ENCODE measurements at regions not wholly inside any gene's neighbourhood (a gene's known extent, or its start where the extent isn't known, plus 50 kb on each side); places are given as distances from the start of the nearest gene placed in this dataset.

- H3K27ac Mint-ChIP-seq: no peak overlapping the region
- H3K4me3 Mint-ChIP-seq: no peak overlapping the region
- H3K36me3 Mint-ChIP-seq: no peaks in the 10 kb centered on the region
- no peaks in the 10 kb centered on the region for H3K4me1 ChIP-seq (ENCODE audit: control insufficient read depth, insufficient read depth, low read length, poor library complexity, severe bottlenecking)
- ATAC-seq (ENCODE audit: low read depth in 2 of 2) (no peak), DNase-seq (no peak)
- no peaks in the 10 kb centered on the region for H3K27me3 ChIP-seq (ENCODE audit: control insufficient read depth, insufficient read depth, low read length)
- H3K36me3 ChIP-seq (ENCODE audit: control insufficient read depth, insufficient read depth, low read length): no peaks in the 10 kb centered on the region
- H3K27me3 Mint-ChIP-seq: peaks cover 11% of the 10 kb centered on the region
- no peak overlapping the region for H3K27ac ChIP-seq (ENCODE audit: insufficient read depth, low read length, poor library complexity, severe bottlenecking)
- H3K4me1 Mint-ChIP-seq: peaks cover 0 to 6% (median 0%) of the 10 kb centered on the region in 4 donors
- no peaks in the 10 kb centered on the region for H3K9me3 ChIP-seq (ENCODE audit: control insufficient read depth in 2 of 2, low read length in 2 of 2)
- peaks cover 0 to 4% (median 0%) of the 10 kb centered on the region in 7 donors for H3K9me3 Mint-ChIP-seq
- no peak overlapping the region for H3K4me3 ChIP-seq (ENCODE audit: low read depth, low read length)
Measured at GRCh38 chr9:87805259-87805658, 77.4 kb upstream of the SPATA31E1 start.

DNA sequence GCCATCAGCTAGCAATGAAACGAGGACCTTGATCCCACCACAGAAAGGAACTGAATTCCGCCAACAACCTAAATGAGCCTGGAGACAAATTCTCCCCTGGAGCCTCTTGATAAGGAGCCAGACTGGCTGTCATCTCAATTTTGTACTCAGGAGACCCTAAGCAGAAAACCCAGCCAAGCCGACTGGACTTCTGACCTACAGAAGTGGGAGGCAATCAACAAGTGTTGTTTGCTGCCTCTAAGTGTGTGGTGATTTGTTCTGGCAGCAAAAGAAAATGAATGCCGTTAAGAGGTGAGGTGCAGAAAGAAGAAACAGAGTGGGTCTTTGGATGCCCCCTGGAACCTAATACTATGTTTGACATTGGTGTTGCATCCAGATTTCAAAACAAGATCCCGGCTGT, 72.7 kb upstream of the SPATA31E1 start:
- Mint-ChIP-seq H3K27ac (no peak overlapping the region), H3K36me3 (no peaks in the 10 kb centered on the region), H3K27me3 (peaks cover 11% of the 10 kb centered on the region), H3K4me3 (no peak overlapping the region), H3K4me1 (peaks cover 0 to 6% (median 4%) of the 10 kb centered on the region in 4 donors), H3K9me3 (peaks cover 0 to 4% (median 0%) of the 10 kb centered on the region in 7 donors)
- no peaks in the 10 kb centered on the region for H3K36me3 ChIP-seq (ENCODE audit: control insufficient read depth, insufficient read depth, low read length)
- no peaks in the 10 kb centered on the region for H3K4me1 ChIP-seq (ENCODE audit: control insufficient read depth, insufficient read depth, low read length, poor library complexity, severe bottlenecking)
- H3K9me3 ChIP-seq (ENCODE audit: control insufficient read depth in 2 of 2, low read length in 2 of 2): no peaks in the 10 kb centered on the region
- no peak overlapping the region for H3K27ac ChIP-seq (ENCODE audit: insufficient read depth, low read length, poor library complexity, severe bottlenecking)
- H3K4me3 ChIP-seq (ENCODE audit: low read depth, low read length): no peak overlapping the region
- H3K27me3 ChIP-seq (ENCODE audit: control insufficient read depth, insufficient read depth, low read length): no peaks in the 10 kb centered on the region
- ATAC-seq (ENCODE audit: low read depth in 2 of 2) (no peak), DNase-seq (no peak)

- Histone ChIP-seq H3K9me3 (ENCODE audit: control insufficient read depth in 2 of 2, low read length in 2 of 2) (no peaks in the 10 kb centered on the region), H3K27me3 (ENCODE audit: control insufficient read depth, insufficient read depth, low read length) (no peaks in the 10 kb centered on the region), H3K27ac (ENCODE audit: insufficient read depth, low read length, poor library complexity, severe bottlenecking) (no peak overlapping the region), H3K36me3 (ENCODE audit: control insufficient read depth, insufficient read depth, low read length) (no peaks in the 10 kb centered on the region), H3K4me3 (ENCODE audit: low read depth, low read length) (no peak overlapping the region), H3K4me1 (ENCODE audit: control insufficient read depth, insufficient read depth, low read length, poor library complexity, severe bottlenecking) (no peaks in the 10 kb centered on the region)
- ATAC-seq (ENCODE audit: low read depth in 2 of 2): no peak
- peaks cover 11% of the 10 kb centered on the region for H3K27me3 Mint-ChIP-seq
- no peaks in the 10 kb centered on the region for H3K36me3 Mint-ChIP-seq
- H3K4me1 Mint-ChIP-seq: peaks cover 0 to 6% (median 4%) of the 10 kb centered on the region in 4 donors
- no peak overlapping the region for H3K4me3 Mint-ChIP-seq
- peaks cover 0 to 4% (median 0%) of the 10 kb centered on the region in 7 donors for H3K9me3 Mint-ChIP-seq
- H3K27ac Mint-ChIP-seq: no peak overlapping the region
- no peak for DNase-seq
Measured at GRCh38 chr9:87810679-87811178, 71.9 kb upstream of the SPATA31E1 start.

DNA sequence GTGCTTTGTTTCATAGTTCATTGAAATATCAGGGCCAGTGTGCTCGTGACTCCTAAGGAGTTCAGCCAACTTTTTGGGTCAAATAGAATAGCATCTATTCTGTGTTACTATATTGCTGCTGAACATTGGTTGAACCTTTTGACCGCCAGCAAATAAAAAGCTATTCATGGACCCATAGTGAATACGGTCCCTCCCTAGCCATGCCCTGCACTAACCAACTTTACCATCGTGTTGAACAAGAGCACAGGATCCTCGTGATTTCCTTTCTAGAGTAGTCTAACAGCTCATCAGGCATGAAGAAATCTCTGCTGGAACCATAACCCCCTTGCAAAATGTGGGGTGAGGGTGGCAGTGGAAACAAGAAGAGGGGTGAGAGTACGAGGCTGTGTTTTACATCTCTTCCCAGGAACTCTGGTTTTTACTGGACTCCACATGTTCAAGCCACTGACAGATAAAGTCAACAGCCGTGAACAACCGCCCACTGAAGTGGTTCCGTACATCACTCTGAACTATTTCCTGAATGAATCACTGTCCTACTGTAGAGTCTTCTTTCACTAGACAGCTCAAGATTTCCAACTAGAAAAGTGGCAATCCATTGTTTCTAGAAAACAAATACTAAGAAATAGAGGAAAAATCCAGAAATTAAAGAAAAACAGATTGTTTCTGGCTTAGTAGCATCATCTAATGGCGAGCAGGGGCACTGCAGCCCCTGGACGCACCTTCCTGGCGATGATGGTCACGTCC, 70.1 kb upstream of the SPATA31E1 start:
- H3K4me3 ChIP-seq (ENCODE audit: low read depth, low read length): no peak overlapping the region
- DNase-seq: peak in 1 of 3 donors; percentile 8
- no peaks in the 10 kb centered on the region for H3K36me3 ChIP-seq (ENCODE audit: control insufficient read depth, insufficient read depth, low read length)
- H3K9me3 ChIP-seq (ENCODE audit: control insufficient read depth in 2 of 2, low read length in 2 of 2): no peaks in the 10 kb centered on the region
- H3K4me1 Mint-ChIP-seq: peaks cover 0 to 6% (median 4%) of the 10 kb centered on the region in 4 donors
- H3K4me3 Mint-ChIP-seq: peak overlapping the region in 1 of 4 donors; percentile 25
- no peak overlapping the region for H3K27ac Mint-ChIP-seq
- no peaks in the 10 kb centered on the region for H3K4me1 ChIP-seq (ENCODE audit: control insufficient read depth, insufficient read depth, low read length, poor library complexity, severe bottlenecking)
- ATAC-seq (ENCODE audit: low read depth in 2 of 2): no peak
- H3K9me3 Mint-ChIP-seq: peaks cover 0 to 4% (median 0%) of the 10 kb centered on the region in 7 donors
- peaks cover 12% of the 10 kb centered on the region for H3K27me3 Mint-ChIP-seq
- H3K27ac ChIP-seq (ENCODE audit: insufficient read depth, low read length, poor library complexity, severe bottlenecking): no peak overlapping the region
- H3K27me3 ChIP-seq (ENCODE audit: control insufficient read depth, insufficient read depth, low read length): no peaks in the 10 kb centered on the region
- H3K36me3 Mint-ChIP-seq: no peaks in the 10 kb centered on the region

DNA sequence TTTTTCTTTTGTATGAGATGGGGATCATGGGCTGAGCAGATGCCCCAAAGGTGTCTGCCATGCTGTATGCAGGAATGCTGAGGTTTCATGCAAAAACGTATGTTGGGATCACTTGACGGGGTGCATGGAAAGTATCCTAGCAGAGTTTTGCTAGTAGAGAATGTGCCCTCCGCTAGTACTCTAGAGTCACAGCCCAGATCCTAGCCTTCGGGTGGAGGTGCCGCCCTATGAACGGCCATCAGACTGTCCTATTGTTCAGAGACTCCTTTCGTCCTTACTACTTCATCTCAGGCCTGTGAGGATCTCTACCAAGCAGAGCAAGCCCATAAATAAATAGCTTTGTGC, 69.6 kb upstream of the SPATA31E1 start:
- no peak overlapping the region for H3K27ac Mint-ChIP-seq
- Histone ChIP-seq H3K27ac (ENCODE audit: insufficient read depth, low read length, poor library complexity, severe bottlenecking) (no peak overlapping the region), H3K4me3 (ENCODE audit: low read depth, low read length) (no peak overlapping the region), H3K36me3 (ENCODE audit: control insufficient read depth, insufficient read depth, low read length) (no peaks in the 10 kb centered on the region), H3K27me3 (ENCODE audit: control insufficient read depth, insufficient read depth, low read length) (no peaks in the 10 kb centered on the region), H3K9me3 (ENCODE audit: control insufficient read depth in 2 of 2, low read length in 2 of 2) (no peaks in the 10 kb centered on the region), H3K4me1 (ENCODE audit: control insufficient read depth, insufficient read depth, low read length, poor library complexity, severe bottlenecking) (no peaks in the 10 kb centered on the region)
- H3K27me3 Mint-ChIP-seq: peaks cover 12% of the 10 kb centered on the region
- peaks cover 0 to 6% (median 4%) of the 10 kb centered on the region in 4 donors for H3K4me1 Mint-ChIP-seq
- peaks cover 0 to under 1% (median 0%) of the 10 kb centered on the region in 7 donors for H3K9me3 Mint-ChIP-seq
- DNase-seq (no peak), ATAC-seq (ENCODE audit: low read depth in 2 of 2) (no peak)
- no peaks in the 10 kb centered on the region for H3K36me3 Mint-ChIP-seq
- no peak overlapping the region for H3K4me3 Mint-ChIP-seq

DNA sequence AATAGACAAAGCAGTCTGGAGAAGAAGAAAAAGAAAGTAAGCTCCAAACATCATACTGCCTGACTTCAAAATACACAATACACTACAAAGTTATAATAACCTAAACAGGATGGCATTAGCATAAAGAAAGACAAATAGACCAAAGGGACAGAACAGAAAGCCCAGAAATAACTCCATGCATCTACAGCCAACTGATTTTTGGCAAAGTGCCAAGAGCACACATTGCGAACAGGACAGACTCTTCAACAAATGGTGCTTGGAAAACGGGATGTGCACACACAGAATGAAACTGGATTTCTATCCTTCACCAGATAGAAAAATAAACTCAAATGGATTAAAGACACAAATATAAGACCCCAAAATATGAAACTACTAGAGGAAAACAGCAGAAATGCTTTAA, 66.6 kb upstream of the SPATA31E1 start:
- H3K27me3 ChIP-seq (ENCODE audit: control insufficient read depth, insufficient read depth, low read length): no peaks in the 10 kb centered on the region
- ATAC-seq (ENCODE audit: low read depth in 2 of 2): no peak
- no peak for DNase-seq
- H3K4me1 ChIP-seq (ENCODE audit: control insufficient read depth, insufficient read depth, low read length, poor library complexity, severe bottlenecking): no peaks in the 10 kb centered on the region
- no peak overlapping the region for H3K27ac Mint-ChIP-seq
- no peaks in the 10 kb centered on the region for H3K36me3 Mint-ChIP-seq
- no peak overlapping the region for H3K4me3 Mint-ChIP-seq
- peaks cover 10% of the 10 kb centered on the region for H3K27me3 Mint-ChIP-seq
- H3K9me3 ChIP-seq (ENCODE audit: control insufficient read depth in 2 of 2, low read length in 2 of 2): no peaks in the 10 kb centered on the region
- H3K27ac ChIP-seq (ENCODE audit: insufficient read depth, low read length, poor library complexity, severe bottlenecking): no peak overlapping the region
- no peaks in the 10 kb centered on the region for H3K36me3 ChIP-seq (ENCODE audit: control insufficient read depth, insufficient read depth, low read length)
- H3K9me3 Mint-ChIP-seq: no peaks in the 10 kb centered on the region
- H3K4me3 ChIP-seq (ENCODE audit: low read depth, low read length): no peak overlapping the region
- peaks cover 0 to 5% (median 3%) of the 10 kb centered on the region in 4 donors for H3K4me1 Mint-ChIP-seq

GRCh38 chr9:87818308-87818707, 64.4 kb upstream of the SPATA31E1 start:
- Mint-ChIP-seq H3K9me3 (no peaks in the 10 kb centered on the region), H3K4me1 (peaks cover 0 to 4% (median 0%) of the 10 kb centered on the region in 4 donors), H3K36me3 (no peaks in the 10 kb centered on the region), H3K27me3 (peaks cover 10% of the 10 kb centered on the region), H3K4me3 (no peak overlapping the region), H3K27ac (peak overlapping the region in 1 of 3 donors; percentile 11)
- H3K36me3 ChIP-seq (ENCODE audit: control insufficient read depth, insufficient read depth, low read length): no peaks in the 10 kb centered on the region
- DNase-seq: no peak
- no peak for ATAC-seq (ENCODE audit: low read depth in 2 of 2)
- no peaks in the 10 kb centered on the region for H3K4me1 ChIP-seq (ENCODE audit: control insufficient read depth, insufficient read depth, low read length, poor library complexity, severe bottlenecking)
- no peak overlapping the region for H3K27ac ChIP-seq (ENCODE audit: insufficient read depth, low read length, poor library complexity, severe bottlenecking)
- H3K27me3 ChIP-seq (ENCODE audit: control insufficient read depth, insufficient read depth, low read length): no peaks in the 10 kb centered on the region
- H3K4me3 ChIP-seq (ENCODE audit: low read depth, low read length): no peak overlapping the region
- H3K9me3 ChIP-seq (ENCODE audit: control insufficient read depth in 2 of 2, low read length in 2 of 2): no peaks in the 10 kb centered on the region

Measured in CD4-positive, CD25-positive, alpha-beta regulatory T cell (primary cell).